Activated T-cell treated with anti-CD3 and anti-CD28 coated beads, Interleukin-2, amount 50 U/mL, for 72 hours (primary cell): ENCODE measurements at regions not wholly inside any gene's neighbourhood (a gene's known extent, or its start where the extent isn't known, plus 50 kb on each side); places are given as distances from the start of the nearest gene placed in this dataset.
"Not testable (repeated sequence)": the region's sequence is repeated elsewhere in the genome, so short reads cannot be mapped to it uniquely, and the experiment has no call there.

Experiments used
- ATAC-seq, 2 donors: fragments of 150-1000 bp; cut with Tn5 transposase; replicated peaks in 1 of 2; 2 replicates each; pipeline ENCODE4 v1.10.0; 2021; ENCODE audit warnings: moderate library complexity in 2 of 2, mild to moderate bottlenecking in 1 of 2
- DNase-seq, 2 donors: peaks; one replicate each; pipeline ENCODE4 v3.0.0; 2021 to 2022; ENCODE audit warnings: mixed read lengths in 1 of 2
- H3K27ac Mint-ChIP-seq: one replicate; pipeline ENCODE4 v1.8.0; 2022; ENCODE audit warnings: mild to moderate bottlenecking, moderate library complexity, mixed read lengths
- H3K27me3 Mint-ChIP-seq: one replicate; pipeline ENCODE4 v1.8.0; 2022; ENCODE audit warnings: low read depth, mixed read lengths
- H3K36me3 Mint-ChIP-seq, 2 donors: one replicate each; pipeline ENCODE4 v1.8.0; 2022; ENCODE audit warnings: mixed read lengths in 2 of 2, mild to moderate bottlenecking in 1 of 2; ENCODE audit not compliant: insufficient read depth in 2 of 2
- H3K4me1 Mint-ChIP-seq: one replicate; pipeline ENCODE4 v1.8.0; 2022; ENCODE audit warnings: low read depth, mixed read lengths
- H3K4me3 Mint-ChIP-seq, 2 donors: one replicate each; pipeline ENCODE4 v1.8.0; 2022; ENCODE audit warnings: mild to moderate bottlenecking in 2 of 2, mixed read lengths in 2 of 2, moderate library complexity in 2 of 2
- H3K9me3 Mint-ChIP-seq, 2 donors: one replicate each; pipeline ENCODE4 v1.8.0; 2022; ENCODE audit warnings: mixed read lengths in 2 of 2

DNA sequence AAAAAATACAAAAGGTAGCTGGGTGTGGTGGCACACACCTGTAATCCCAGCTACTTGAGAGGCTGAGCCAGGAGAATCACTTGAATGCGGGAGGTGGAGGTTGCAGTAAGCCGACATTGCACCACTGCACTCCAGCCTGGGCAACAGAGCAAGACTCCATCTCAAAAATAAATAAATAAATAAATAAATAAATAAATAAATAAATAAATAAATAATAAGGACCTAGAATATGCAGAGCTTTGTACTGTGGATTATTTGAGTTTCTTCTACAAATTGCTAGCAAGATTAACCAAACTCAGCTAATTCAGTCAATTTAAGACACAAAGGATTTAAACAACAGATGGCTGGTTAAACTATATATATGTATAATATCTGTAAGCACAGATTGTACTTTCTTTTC, 322.5 kb upstream of the ARPP21 start:
- DNase-seq, H3K27ac Mint-ChIP-seq, ATAC-seq, H3K4me3 Mint-ChIP-seq, H3K9me3 Mint-ChIP-seq, H3K4me1 Mint-ChIP-seq, H3K36me3 Mint-ChIP-seq: not testable (repeated sequence)
- peaks cover 11% of the 10 kb centered on the region for H3K27me3 Mint-ChIP-seq

DNA sequence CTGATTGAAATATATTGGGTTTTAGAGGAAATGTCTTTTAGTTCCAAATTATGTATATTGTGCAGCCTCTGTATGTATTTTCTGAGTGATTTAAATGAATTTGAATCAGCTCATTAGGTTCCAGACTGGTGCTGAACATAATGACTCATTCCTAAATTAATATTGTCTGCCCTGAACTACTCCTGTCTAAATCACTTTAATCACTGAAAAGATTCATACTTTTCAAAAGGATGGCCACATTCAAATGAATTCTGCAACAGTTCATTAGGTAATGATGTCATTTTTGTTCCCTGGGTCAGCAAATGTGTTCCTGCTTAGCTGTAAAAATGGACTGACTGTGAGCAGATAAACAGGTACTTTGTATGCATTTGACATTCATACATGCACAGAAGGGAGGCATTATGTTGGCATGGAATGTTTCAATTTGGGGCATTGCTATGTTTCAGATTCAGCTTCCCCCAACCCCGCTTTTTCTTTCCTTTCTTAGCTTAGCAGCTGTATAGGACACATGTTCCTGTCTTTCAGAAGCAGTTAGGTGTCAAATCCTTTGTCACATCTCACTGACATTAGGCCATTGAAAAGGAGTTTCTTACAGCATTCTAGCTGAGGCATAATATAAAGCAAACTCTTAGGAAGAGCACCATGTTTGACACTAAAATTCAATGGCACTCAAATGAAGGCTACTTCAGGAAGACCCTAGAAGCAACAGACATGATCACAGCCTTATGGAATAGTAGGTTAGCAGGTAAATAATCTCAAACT, 318.5 kb upstream of the ARPP21 start:
- DNase-seq (no peak), ATAC-seq (no peak)
- Mint-ChIP-seq H3K4me3 (no peak overlapping the region), H3K27ac (no peak overlapping the region), H3K9me3 (peaks cover 3 to 6% of the 10 kb centered on the region in 2 donors), H3K36me3 (peaks cover 0 to 1% of the 10 kb centered on the region in 2 donors), H3K27me3 (no peaks in the 10 kb centered on the region), H3K4me1 (no peaks in the 10 kb centered on the region)

DNA sequence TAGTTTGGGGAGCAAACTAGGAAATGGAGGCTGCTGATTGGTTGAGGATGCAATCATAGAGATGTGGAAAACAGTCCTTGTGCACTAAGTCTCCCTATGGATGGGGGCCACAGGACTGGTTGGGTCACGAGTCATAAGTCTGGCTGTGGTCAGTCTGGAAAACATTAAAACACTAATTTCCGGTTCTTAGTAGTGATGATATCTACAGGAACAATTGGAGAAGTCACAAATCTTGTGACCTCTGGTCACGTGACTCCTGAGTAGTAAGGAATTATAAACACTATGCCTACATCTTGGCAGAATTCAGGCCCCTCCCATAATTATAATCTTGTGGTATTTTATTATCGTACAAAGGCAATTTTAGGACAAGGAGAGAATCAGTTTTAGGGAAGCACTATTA, 317.3 kb upstream of the ARPP21 start:
- no peaks in the 10 kb centered on the region for H3K4me1 Mint-ChIP-seq
- H3K27me3 Mint-ChIP-seq = no peaks in the 10 kb centered on the region
- H3K4me3 Mint-ChIP-seq = no peak overlapping the region
- peaks cover 3 to 8% of the 10 kb centered on the region in 2 donors for H3K9me3 Mint-ChIP-seq
- ATAC-seq = no peak
- DNase-seq = no peak
- no peak overlapping the region for H3K27ac Mint-ChIP-seq
- peaks cover 0 to 1% of the 10 kb centered on the region in 2 donors for H3K36me3 Mint-ChIP-seq

DNA sequence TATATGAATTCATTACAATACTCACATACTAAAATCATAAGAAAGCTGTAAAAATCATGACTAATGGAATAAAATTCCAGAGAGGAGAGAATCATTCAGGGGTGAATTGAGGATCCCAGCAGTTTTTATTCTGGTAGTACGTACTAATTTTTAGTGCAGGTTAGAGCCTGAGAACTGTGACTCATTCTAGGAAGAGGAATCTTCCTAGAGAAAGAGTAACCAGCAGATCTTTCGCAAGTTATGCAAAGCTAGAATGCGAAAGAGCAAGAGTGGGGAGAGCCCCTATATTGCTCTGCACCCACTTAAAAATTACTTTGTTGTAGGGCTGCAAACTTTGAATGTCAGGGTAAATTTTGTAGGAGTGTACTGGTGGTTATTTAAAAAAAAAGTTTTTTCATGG, 303.6 kb upstream of the ARPP21 start:
- Mint-ChIP-seq H3K4me1 (no peaks in the 10 kb centered on the region), H3K27ac (no peak overlapping the region), H3K4me3 (no peak overlapping the region), H3K27me3 (no peaks in the 10 kb centered on the region), H3K9me3 (peaks cover 0 to 3% of the 10 kb centered on the region in 2 donors), H3K36me3 (peaks cover 0 to 1% of the 10 kb centered on the region in 2 donors)
- no peak for ATAC-seq
- no peak for DNase-seq

DNA sequence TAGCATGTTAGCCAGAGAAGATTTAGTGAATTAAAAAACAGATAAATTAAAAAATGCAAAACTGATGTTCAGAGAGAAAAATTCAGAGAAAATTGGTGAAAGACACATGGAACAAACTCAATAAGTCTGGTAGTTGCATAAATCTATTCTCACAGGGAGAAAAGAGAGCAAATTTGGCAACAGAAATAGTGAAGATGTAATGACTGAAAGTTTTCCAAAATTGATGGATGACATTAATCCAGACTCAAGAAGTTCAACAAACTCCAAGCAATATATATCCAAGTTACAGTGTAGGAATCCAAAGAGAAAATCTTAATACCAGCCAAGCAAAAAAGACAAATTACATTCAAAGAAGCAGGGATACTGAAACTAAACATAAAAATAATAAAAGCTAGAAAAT, 302.7 kb upstream of the ARPP21 start:
- Mint-ChIP-seq H3K27ac (no peak overlapping the region), H3K36me3 (peaks cover 0 to 1% of the 10 kb centered on the region in 2 donors), H3K4me1 (no peaks in the 10 kb centered on the region), H3K27me3 (no peaks in the 10 kb centered on the region), H3K9me3 (peaks cover 0 to 3% of the 10 kb centered on the region in 2 donors), H3K4me3 (no peak overlapping the region)
- DNase-seq (no peak), ATAC-seq (no peak)

DNA sequence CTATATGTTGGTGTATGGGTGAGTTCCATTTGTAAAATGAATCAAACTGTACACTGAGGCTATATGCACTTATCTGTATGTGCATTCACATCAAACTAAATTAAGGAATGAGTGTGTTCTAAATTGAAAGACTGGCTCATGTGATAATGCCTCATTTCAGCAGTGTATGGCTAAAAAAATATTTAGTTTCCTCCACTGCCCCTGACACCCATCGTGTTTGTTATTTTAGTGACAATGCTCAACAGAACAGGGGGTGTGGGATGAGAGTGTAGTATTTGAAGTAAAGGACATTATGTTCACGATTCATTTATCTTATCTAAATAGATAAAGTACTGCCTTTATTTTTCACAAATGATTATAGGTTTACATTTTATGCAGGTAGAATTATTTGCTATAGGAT, 301.1 kb upstream of the ARPP21 start:
- no peaks in the 10 kb centered on the region for H3K4me1 Mint-ChIP-seq
- ATAC-seq (no peak), DNase-seq (no peak)
- no peak overlapping the region for H3K4me3 Mint-ChIP-seq
- H3K36me3 Mint-ChIP-seq = peaks cover 0 to 1% of the 10 kb centered on the region in 2 donors
- H3K27ac Mint-ChIP-seq = no peak overlapping the region
- peaks cover 0 to 7% of the 10 kb centered on the region in 2 donors for H3K9me3 Mint-ChIP-seq
- peaks cover 5% of the 10 kb centered on the region for H3K27me3 Mint-ChIP-seq

DNA sequence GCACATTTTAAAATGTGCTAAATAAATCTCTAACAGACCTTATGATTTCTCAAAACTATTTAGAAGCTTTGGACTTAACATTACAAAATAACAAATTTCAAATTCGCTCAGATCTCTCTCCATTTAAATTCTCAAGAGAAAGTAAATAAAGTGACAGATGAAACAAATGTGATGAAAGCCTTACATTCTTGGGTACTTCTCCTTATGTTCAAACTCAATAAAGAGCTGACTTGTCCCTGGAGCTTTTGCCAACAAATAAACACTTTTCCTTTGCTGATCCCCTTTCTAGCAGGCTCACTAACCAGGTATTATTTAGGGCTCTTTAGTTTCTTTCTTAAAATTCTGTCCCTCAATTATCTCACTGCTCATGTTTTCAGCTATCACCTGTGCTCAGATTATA, 259.1 kb upstream of the ARPP21 start:
- H3K27ac Mint-ChIP-seq = no peak overlapping the region
- no peaks in the 10 kb centered on the region for H3K36me3 Mint-ChIP-seq

DNA sequence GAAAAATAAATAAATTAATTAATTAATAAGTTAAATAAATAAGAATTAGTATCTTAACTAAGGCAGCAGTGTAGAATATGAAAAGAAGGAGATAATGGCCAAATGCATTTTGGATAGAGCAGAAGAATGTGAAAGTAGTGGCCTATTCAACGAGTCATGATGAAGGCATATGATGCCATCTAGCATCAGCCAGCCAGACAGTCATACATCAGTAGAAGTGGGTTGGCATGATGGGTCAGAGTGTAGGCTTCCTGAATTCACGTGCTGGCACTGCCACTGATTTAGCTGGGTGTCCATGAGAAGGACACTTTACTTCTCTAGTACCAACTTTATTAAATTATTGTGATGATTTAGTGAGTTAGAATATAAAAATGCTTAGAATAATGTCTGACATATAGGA, 256.1 kb upstream of the ARPP21 start:
- no peaks in the 10 kb centered on the region for H3K4me1 Mint-ChIP-seq
- ATAC-seq (no peak), DNase-seq (no peak)
- H3K36me3 Mint-ChIP-seq = no peaks in the 10 kb centered on the region
- no peak overlapping the region for H3K27ac Mint-ChIP-seq
- H3K27me3 Mint-ChIP-seq = no peaks in the 10 kb centered on the region
- H3K4me3 Mint-ChIP-seq = no peak overlapping the region
- peaks cover 0 to 4% of the 10 kb centered on the region in 2 donors for H3K9me3 Mint-ChIP-seq

More for the DNA sequence above, 259.1 kb upstream of the ARPP21 start:
- H3K9me3 Mint-ChIP-seq = peaks cover 0 to 2% of the 10 kb centered on the region in 2 donors
- ATAC-seq = no peak
- H3K27me3 Mint-ChIP-seq = no peaks in the 10 kb centered on the region
- H3K4me3 Mint-ChIP-seq = no peak overlapping the region
- DNase-seq = no peak
- no peaks in the 10 kb centered on the region for H3K4me1 Mint-ChIP-seq

DNA sequence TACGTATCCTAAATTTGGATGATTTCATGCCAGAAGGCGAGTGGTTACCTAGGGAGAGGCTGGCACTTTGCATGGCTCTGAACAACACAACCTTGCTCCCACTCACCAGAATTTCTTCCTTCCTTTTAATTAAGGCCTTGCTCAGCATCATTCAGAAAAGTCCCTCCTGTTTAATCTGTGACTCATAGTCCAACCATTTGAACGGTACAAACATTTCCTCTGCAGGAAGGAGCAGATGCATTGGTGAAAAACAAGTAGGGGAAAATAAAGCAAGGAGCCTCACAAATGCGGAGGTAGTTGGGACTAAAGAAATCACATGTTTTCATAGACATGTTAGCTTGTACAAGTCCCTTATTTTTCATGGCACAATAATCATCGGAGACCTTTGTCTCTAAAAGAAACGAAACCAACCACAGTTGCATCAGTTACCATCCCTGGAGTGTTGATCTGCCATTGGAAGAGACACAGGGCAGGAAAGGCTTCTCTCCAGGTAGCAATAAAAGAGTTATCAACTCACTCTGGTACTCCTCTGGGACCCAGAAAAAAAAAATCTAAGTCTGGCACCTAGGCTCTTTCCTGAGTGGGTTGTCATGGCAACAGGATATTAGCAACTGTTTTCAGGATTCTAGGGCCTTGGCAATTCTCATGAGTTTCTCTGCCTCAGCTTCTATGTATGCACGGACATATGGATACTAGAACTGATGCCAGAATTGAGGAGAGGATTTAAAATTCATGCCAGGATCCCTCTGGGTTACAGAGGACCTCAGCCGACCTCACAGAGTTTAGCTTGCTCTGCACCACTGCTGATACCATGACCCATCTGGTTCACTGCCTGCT, 255.4 kb upstream of the ARPP21 start:
- Mint-ChIP-seq H3K4me3 (no peak overlapping the region), H3K27me3 (no peaks in the 10 kb centered on the region), H3K36me3 (no peaks in the 10 kb centered on the region), H3K27ac (no peak overlapping the region), H3K9me3 (peaks cover 0 to 4% of the 10 kb centered on the region in 2 donors), H3K4me1 (no peaks in the 10 kb centered on the region)
- ATAC-seq (no peak), DNase-seq (no peak)

DNA sequence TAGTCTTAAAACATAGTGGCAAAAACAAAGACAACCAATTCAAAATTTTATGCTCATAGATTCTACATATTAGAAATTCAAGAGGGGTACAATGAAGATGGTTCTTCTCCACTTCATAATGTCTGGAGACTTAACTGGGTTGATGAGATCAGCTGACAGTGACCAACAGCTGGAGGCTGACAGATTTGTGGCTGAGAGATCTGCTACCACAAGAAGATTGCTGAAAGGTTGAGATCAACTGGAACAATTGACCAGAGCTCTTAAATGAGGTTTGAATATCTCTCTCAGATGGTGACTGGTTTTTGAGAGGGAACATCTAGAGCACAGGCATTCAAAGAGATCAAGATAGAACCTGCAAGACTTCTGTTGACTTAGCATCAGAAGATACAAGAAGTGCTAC, 254.1 kb upstream of the ARPP21 start:
- H3K27me3 Mint-ChIP-seq = no peaks in the 10 kb centered on the region

DNA sequence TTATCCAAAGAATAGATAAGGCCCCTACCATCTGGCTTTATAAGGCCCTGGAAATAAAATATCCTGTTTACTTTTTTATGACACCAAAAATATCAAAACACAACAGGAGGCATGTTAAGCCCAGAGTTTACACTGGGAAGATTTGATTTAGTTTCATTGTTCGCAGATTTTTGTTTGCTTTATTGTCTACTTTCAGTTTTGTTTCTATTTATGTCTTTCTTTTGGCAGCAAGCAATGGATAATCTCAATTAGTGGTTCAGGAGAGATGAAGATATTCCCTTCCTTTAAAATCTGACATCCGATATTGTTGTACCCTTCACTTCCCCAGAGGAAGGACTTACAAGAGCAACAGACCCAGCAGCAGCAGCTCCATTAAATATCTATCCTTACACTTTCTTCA, 249.4 kb upstream of the ARPP21 start:
- no peaks in the 10 kb centered on the region for H3K27me3 Mint-ChIP-seq
- DNase-seq (no peak), ATAC-seq (no peak)
- no peak overlapping the region for H3K27ac Mint-ChIP-seq
- no peak overlapping the region for H3K4me3 Mint-ChIP-seq
- H3K36me3 Mint-ChIP-seq = peaks cover 0 to 4% of the 10 kb centered on the region in 2 donors
- peaks cover 4 to 13% of the 10 kb centered on the region in 2 donors for H3K9me3 Mint-ChIP-seq
- no peaks in the 10 kb centered on the region for H3K4me1 Mint-ChIP-seq

More for the DNA sequence above, 254.1 kb upstream of the ARPP21 start:
- Mint-ChIP-seq H3K9me3 (peaks cover 0 to 6% of the 10 kb centered on the region in 2 donors), H3K36me3 (no peaks in the 10 kb centered on the region), H3K4me1 (no peaks in the 10 kb centered on the region), H3K4me3 (no peak overlapping the region), H3K27ac (no peak overlapping the region)
- ATAC-seq = no peak
- no peak for DNase-seq

DNA sequence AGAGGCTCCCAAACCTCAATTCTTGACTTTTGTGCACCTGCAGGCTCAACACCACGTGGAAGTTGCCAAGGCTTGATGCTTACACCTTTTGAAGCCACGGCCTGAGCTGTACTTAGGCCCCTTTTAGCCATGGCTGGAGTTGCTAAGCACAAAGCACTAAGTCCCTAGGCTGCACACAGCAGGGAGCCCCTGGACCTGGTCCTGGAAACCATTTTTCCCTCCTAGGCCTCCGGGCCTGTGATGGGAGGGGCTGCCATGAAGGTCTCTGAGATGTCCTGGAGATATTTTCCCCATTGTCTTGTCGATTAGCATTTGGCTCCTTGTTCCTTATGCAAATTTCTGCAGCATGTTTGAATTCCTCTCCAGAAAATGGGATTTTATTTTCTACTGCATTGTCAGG, 247.1 kb upstream of the ARPP21 start:
- ATAC-seq (no peak), DNase-seq (no peak)
- Mint-ChIP-seq H3K27ac (no peak overlapping the region), H3K36me3 (peaks cover 0 to 4% of the 10 kb centered on the region in 2 donors), H3K27me3 (no peaks in the 10 kb centered on the region), H3K4me3 (no peak overlapping the region), H3K9me3 (peaks cover 4 to 11% of the 10 kb centered on the region in 2 donors), H3K4me1 (no peaks in the 10 kb centered on the region)
